C4-2B (cell line): ENCODE measurements at regions not wholly inside any gene's neighbourhood (a gene's known extent, or its start where the extent isn't known, plus 50 kb on each side); places are given as distances from the start of the nearest gene placed in this dataset.

Source experiments
- CTCF ChIP-seq: fragments of 450-650 bp; conservative IDR thresholded peaks from 2 replicates; pipeline ENCODE4 v1.5.1; 2017; ENCODE audit warnings: mild to moderate bottlenecking
- ZFX ChIP-seq: fragments of 450-650 bp; IDR thresholded peaks from 2 replicates; pipeline ENCODE4 v1.6.1; 2017

DNA sequence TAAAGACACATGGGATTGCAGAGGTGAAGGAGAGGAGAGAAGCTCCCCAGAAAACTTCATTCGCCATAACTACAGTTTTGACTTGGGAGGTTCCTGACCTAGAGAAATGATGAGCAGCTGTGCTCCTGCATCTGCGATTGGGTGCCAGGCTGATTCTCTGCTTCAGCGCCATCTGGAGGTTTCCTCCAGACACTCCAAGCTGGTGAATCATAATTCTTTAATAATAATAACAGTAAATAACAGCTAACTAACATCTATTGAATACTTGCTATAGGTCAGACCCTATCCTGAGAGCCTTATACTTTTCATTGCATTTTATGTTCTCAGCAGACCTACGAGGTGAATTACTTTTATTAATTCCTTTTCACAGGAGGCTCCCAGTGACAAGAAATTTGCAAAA, 575.8 kb downstream of the TOX3 start:
- TF ChIP-seq ZFX (no peak), CTCF (peak; percentile 63)
